COLO668 (cell line): ENCODE measurements at regions not wholly inside any gene's neighbourhood (a gene's known extent, or its start where the extent isn't known, plus 50 kb on each side); places are given as distances from the start of the nearest gene placed in this dataset.
"Not testable (repeated sequence)": the region's sequence is repeated elsewhere in the genome, so short reads cannot be mapped to it uniquely, and the experiment has no call there.

Source experiments
- DNase-seq: peaks from one replicate; lab custom pipeline; 2025; ENCODE audit not compliant: unreplicated experiment; lab: John Stamatoyannopoulos, UW

DNA sequence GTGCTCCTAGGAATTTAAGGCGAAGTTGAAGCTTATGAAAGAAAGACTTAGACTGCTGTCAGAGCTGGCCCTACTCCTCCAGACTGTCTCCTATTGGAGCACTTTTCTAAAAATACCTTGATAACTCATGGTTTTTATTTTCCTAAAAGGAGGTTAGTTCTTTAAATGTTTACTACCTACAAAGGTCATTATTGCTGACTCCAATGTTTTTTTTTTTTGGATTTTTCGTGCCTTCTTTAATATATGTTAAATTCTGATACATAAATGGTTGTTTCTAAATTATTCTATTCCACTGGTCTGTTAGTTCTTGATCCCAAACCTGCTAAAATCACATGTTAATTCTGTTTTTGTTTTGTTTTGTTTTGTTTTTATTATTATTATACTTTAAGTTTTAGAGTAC is 227.6 kb upstream of the FTMT start:
- DNase-seq = no peak

DNA sequence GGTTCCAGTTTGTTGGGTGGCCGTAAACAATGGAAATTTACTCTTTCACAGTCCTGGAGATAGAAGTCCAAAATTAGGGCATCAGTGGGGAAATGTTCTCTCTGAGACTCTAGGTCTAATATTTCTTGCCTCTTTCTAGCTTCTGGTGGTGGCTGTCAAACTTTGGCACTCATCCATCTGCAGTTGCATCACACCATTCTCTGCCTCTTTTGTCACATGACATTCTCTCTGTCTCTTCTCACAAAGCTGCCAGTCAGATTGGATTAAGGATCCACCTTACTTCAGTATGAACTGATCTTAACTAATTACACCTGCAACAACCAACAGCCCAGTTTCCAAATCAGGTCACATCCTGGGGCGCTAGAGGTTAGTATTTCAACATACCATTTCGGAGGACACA is 222.9 kb upstream of the FTMT start:
- no peak for DNase-seq

DNA sequence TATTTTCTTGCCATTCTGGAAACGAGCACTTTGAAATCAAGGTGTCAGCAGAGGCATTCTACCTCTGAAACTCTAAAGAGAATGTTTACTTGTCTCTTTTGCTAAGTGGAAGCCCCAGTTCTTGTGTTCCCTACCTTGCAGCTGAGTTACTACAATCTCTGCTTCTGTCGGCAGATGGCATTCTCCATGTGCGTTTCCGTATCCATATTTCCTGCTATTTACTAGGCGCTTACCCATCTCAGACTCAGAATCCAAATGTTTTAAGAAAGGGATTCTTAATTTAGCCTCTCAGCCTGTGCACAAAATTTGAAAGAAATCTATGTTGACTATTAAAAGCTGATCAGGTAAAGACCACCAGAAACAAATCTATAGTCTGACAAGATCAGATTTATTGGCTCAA is 221.3 kb upstream of the FTMT start:
- DNase-seq = no peak

DNA sequence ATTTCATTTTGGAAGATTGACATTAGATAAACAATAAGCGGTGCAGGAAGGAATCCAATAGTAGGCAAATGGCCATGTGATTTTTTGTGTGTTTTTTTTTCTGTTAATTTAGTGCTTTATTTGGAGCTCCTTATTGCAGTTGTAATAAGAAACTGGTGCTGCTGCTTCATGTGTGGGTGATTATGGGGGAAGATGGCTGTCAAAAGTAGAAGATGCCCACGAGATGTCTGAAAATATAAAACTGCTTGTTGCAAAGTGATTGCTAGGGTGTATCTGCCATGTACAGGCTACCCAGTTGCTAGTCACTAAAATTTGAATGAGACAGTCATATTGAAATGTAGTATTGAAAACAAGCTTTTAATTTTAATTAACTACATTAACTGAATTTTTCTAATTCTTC is 216.7 kb upstream of the FTMT start:
- DNase-seq = no peak

DNA sequence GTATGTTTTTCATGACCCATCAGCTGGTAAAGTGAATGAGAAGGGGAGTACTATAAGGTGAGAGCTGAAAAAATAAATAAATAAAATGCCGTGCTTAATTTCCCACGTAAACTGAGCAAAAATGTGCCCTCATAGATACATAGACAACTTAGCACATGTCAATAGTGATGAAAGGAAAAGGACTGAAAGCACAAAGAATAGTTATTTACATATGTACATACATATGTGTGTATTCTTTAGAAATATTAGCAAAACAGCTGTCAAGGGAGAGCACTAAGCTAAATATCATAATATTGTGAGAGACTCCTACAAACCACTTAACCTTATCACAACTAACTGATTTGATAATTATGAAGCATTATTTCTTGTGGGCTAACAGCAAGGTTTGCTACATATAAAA is 213.6 kb upstream of the FTMT start:
- DNase-seq = no peak

DNA sequence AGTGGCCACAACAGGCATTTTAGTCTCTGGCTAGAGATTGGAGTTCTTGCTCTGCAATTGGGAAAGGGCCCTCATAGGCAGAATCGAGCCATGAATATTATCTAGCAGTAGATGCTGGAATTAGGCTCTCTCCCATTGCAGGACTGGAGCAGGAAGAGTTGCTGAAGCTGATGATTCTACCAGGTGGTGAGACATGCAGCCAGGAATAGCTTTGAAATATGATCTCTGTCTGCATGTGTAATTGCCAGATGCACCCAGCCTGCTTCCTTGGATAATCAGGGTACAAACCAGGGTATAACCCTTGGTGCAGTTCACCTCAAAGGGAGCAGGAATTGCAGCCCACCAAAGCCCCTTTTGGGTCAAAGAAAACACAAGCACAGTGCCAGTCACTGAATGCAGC is 211.4 kb upstream of the FTMT start:
- DNase-seq = no peak

DNA sequence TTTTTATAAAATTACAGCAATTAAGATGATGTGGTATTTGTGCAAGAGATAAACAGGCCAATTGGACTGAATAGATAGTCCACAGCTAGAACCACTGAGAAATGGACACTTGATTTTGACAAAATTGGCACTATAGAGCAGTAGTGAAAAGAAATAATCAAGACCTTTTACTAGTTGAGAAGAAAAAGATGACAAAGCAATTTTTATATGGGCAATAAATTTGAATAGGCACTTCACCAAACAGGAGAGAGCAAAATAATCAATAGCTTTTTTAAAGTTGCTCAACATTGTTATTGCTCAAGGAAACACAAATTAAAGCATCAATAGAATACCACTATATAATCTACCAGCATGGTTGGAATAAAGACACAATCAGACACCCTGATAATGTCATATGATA is 193.5 kb upstream of the FTMT start:
- no peak for DNase-seq

DNA sequence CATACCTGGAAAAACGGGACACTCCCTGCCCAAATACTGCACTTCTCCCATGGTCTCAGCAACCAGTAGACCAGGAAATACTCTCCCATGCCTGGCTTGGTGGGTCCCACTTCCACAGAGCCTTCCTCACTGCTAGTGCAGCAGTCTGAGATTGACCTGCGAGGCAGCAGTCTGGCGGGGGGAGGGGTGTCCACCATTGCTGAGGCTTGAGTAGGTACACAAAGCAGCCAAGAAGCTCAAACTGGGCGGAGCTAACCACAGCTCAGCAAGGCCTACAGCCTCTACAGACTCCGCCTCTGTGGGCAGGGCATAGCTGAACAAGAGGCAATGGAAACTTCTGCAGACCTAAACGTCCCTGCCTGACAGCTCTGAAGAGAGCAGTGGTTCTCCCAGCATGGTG is 191.5 kb upstream of the FTMT start:
- DNase-seq = no peak

DNA sequence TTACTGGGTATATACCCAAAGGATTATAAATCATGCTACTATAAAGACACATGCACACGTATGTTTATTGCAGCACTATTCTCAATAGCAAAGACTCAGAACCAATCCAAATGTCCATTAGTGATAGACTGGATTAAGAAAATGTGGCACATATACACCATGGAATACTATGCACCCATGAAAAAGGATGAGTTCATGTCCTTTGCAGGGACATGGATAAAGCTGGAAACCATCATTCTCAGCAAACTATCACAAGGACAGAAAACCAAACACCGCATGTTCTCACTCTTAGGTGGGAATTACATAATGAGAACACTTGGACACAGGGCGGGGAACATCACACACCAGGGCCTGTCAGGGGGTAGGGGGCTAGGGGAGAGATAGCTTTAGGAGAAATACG is 186.1 kb upstream of the FTMT start:
- DNase-seq = not testable (repeated sequence)

DNA sequence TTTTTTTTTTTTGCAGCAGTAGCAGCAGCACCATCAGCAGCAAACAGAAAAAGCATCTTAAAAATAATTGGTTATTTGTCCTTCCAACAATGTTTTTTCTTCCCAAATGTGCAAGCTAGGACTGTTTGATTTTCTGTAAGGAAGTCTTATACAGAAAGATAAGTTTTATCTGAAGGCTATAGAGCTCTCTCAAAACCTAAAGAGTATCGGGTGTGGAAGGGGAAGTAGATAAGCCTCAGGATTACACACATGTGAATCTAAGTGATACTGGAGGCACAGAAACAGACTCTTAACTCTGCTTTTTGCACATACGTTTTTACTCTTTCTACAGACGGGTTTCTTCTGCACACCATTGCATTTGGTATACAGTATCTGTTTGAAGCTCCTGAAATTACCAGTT is 184.4 kb upstream of the FTMT start:
- no peak for DNase-seq

DNA sequence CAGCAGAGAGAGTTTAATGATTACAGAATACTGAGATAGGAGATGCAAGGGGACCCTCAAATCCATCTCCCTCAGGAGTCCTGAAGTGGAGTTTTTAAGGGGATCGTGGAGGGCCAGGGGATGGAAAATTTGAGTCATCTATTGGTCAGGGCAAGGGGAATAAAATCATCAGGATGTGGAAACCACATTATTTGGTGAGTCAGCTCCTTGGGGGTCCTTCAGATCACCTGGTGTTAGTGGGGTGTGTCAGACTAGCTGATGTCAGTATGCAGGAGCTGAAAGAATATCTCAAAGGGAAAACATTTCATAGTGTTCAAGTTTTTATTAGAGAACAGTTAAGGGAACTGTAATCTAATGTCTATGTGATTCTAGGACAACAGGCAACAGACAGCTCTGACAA is 183.0 kb upstream of the FTMT start:
- no peak for DNase-seq

DNA sequence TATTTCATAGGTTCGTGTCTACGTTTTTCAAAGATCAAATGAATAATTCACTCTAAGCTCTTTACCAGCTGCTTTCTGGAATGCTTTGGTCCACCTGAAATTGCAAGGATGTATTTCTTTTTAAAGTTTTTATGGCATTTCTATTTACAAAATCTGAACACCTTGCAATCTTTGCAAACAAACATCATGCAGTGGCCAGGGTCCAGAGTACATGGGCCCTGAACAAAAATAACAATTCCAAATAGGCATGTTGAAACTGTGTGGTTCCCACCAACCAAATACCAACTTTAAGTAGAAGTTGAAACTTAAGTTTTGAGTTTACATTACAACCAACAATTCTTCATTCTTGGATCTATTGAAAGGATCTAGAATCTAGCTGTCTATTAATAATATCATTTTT is 180.1 kb upstream of the FTMT start:
- no peak for DNase-seq

DNA sequence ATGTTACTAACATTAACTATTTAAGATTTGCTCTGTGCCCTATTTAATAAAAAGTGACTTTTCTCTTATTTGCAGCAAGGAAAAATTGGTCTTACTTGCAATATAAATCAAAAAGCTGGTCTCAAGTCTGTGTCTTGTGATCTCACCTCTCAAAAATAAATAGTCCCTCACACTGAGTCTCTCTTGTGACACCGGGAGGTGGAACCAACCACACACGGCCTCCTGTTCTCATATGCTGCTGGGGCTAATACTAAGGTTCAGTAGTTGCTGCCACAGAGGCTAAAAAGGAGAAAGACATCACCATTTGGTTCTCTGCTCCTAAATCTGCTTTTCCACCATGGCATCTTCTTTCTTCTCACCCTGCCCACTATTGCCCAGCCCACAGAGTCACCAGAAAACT is 175.8 kb upstream of the FTMT start:
- no peak for DNase-seq

DNA sequence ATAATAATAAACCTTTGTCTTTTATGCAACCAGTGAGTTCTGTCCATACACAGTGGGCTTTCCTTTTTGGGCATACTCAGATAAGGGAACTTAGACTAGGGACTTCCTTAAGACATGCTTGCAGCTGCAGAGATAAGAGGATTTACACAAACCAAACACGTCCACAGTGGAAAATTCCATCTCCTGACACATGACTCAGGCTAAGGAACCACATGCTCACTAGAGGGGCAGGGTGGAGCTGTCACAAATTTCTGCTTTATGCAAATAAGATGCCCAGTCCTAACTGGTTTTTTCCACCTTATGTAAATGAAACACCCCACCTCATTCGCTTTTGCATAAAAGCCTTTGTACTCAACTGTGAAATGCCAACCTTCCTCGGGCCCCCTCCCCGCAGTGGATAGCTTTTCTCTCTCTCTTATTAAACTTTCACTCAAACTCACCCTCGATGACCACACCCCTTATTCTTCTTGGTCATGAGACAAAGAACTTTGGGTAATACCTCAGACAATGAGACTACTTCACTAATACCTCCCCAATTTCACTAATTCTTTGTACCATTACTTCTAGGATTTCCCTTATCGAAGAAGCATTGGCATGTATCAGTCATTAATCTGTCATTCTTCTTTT is 170.3 kb upstream of the FTMT start:
- DNase-seq = no peak

DNA sequence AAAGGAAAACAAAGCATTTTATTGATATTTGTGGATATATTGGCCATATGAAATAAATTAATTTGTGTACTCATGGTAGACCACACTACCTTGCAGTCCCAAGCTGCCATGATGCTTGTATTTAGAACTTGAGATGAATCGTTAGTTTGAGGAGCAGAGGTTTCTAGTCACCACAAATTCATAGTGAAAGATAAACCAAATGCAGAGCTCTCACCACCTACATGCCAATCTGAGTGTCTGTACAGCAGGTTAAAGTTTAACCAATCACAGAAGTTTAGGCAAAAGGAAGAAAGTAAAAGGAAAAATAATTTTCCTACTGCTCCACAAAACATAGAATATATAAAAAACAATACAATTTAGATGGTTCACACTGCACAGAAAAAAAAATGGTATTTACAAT is 163.6 kb upstream of the FTMT start:
- no peak for DNase-seq

DNA sequence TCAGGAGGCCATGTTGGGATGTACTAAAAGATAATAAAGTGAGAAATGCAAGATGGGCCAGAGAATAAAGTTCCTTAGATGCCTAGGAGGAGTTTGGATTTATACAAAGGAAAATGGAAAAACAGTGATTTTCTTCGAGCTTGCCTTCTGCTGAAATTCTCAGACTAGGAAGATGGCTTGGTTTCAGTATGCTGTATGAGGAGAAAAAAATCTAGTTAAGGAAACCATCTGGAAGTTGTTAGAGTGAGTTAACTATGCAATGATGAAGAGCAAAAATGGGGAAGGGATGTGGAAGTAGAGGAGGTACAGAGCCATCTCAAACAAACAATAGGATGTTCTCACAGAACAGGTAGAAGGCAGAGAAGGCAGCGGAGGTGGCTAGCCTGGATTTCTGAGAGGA is 162.9 kb upstream of the FTMT start:
- DNase-seq = no peak

DNA sequence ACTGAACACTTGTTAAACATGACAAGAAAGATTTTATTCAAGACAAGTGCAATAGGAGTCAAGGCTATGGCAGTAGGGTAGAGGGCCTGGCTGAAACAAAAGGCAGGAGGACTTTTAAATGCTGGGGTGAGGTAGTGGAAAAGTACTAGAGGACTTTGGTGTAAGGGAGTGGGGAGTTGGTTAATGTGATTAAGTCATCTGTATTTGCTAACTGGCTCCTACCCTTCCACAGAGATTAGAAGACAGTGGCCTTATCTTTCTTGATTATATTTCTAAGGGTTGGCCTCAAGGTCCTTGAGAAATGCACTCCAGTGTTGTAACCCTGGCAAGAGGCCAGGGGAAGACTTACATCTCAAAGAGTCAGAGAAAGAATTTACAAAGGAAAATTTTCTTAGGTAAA is 160.2 kb upstream of the FTMT start:
- DNase-seq = no peak

DNA sequence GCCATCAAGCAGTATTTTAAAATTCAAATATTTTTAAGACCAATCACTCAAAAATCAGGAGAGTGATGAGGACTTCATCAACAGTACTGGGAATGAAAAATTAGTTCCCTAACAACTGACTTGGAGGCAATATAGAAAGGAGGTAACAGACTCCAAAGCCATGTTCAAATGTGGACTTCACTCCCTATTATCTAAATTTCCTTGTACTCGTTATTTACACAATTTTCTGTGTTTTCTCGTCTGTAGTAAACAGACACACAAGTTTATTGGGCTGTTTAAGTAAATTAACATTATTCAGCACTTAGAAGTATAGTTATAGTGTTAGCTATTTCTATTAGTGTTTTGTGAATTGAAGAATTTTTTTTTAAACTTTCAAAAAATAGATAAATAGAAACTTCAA is 159.5 kb upstream of the FTMT start:
- no peak for DNase-seq

DNA sequence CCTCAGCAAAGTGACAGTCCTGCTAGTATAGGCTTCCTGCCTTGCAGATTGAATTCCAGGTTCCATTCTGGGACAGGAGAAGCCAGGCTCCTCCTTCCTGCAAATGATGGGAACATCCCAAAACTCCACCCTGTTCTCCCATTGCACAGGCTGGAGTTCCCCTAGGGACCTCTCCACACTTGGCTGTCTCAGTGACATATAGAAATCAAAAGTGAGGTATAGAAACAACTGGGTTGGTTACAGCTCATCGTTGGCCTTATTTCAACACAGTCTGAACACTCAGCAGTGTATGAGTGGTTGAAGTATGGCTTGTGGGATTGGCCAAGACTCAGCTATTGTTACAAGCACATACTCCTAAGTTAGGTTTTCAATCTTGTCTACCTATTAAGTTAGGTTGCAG is 157.8 kb upstream of the FTMT start:
- DNase-seq = no peak

DNA sequence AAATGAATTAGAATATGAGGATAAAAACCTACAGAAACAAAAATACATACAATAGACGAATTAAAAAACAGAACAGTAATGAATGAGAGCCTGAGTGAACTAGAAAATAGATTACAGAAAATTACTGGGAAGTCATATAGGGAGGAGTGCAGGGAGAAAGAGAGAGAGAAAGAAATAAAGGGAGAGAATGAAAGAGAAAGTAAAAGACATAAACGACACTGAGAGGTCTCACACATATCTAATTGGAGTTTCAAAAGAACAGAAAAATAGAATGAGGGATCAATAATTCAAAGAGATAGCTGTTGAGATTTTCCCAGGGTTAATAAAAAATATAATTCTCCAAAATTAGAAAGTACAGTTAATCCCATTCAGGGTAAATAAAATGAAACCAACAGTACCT is 156.4 kb upstream of the FTMT start:
- DNase-seq = no peak

DNA sequence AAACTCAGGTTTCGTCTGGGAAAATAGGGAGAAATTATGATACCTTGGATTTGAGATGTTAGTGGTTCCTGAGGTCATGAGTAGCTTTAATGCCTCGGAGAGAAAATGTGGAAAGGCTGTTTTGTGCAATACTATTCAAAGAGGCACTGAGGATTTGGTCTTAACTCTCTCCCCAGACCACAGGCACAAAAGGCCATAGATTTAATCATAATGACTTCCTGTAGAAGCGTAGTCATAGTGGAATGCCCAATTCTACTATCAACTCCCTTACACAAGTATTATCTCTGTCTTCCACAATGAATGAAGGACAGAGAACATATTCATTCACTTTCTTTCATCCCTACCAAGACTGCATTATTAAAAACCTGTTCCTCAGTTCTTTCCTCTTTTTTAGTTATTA is 153.0 kb upstream of the FTMT start:
- no peak for DNase-seq

DNA sequence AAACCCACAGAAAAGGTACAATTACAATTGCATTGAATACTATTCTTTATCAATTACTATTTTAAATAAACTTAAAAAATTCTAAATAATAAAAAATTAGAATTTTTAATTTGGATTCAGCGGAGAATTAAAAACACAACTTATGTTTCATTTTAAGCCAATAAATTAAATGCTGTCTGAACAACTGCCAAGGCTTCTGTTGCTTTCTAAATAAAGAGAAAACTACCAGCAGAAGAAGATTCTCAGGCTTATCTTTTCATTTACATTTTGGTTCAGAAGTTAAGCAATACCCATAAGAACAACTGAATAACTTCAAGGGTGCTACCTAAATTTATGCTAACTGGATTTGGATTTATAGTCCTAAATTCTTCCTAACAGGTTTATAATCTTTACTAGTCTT is 150.0 kb upstream of the FTMT start:
- no peak for DNase-seq

DNA sequence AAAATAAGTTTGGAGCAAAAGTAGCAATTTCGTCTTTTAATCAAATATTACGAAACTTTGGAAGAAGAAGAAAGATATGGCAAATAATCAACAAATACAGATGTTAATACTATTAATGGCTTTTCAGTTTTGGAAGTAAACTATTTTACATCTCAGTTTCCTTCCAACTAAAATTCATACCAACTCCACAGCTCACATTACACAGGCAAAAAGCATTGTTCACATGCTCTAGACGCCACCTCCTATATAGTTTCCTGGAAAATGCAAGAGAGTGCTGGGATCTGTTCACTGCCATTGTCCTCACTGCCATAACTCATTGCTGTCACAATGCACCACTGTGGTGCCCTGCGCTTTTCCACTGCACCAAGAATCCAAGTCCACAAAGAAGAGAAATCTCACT is 149.0 kb upstream of the FTMT start:
- no peak for DNase-seq

DNA sequence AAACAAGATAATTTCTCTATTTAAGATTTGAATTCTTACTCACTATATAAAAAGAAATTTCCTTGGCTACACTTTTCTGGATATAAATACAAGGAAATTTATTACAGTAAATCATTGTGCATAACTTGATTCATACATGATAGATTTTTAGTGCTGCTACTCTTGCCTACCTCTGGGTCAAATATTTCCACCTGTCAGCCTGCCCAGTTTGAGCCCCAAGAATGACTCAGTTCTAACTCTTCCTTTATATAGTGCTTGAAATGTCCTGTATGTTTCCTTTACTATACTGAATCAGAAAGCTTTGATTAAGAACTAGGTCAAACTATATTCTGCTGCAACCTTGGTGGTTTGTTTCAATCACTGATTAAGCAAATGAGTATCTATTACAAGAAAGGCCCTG is 147.4 kb upstream of the FTMT start:
- DNase-seq = no peak
